Osteoblast (primary cell): ENCODE measurements at regions not wholly inside any gene's neighbourhood (a gene's known extent, or its start where the extent isn't known, plus 50 kb on each side); places are given as distances from the start of the nearest gene placed in this dataset.

Experiments
- DNase-seq: peaks from one replicate; pipeline ENCODE4 v3.0.0; 2011; ENCODE audit warnings: low spot score, mixed read lengths; ENCODE audit not compliant: insufficient read length; ENCODE audit errors: missing footprints
- H2AFZ ChIP-seq: 2 replicates; pipeline ENCODE4 v1.6.0; 2011; ENCODE audit warnings: mild to moderate bottlenecking, low read length
- H3K27ac ChIP-seq: 2 replicates; pipeline ENCODE4 v1.5.1; 2011; ENCODE audit warnings: mild to moderate bottlenecking, low read depth, low read length, moderate library complexity
- H3K27me3 ChIP-seq: 2 replicates; pipeline ENCODE4 v1.6.0; 2012; ENCODE audit warnings: mild to moderate bottlenecking, control low read depth, inconsistent platforms, low read length, moderate library complexity; ENCODE audit not compliant: insufficient read depth
- H3K36me3 ChIP-seq: 2 replicates; pipeline ENCODE4 v1.5.1; 2011; ENCODE audit warnings: mild to moderate bottlenecking, low read length, control low read depth, moderate library complexity; ENCODE audit not compliant: insufficient read depth
- H3K4me1 ChIP-seq: 2 replicates; pipeline ENCODE4 v1.5.1; 2011; ENCODE audit warnings: mild to moderate bottlenecking, low read length, control low read depth, moderate library complexity; ENCODE audit not compliant: insufficient read depth
- H3K4me2 ChIP-seq: 2 replicates; pipeline ENCODE4 v1.6.0; 2011; ENCODE audit warnings: mild to moderate bottlenecking, low read length; ENCODE audit not compliant: insufficient read depth
- H3K4me3 ChIP-seq: fragments of 200-600 bp; sonication (generic); 3 replicates; pipeline ENCODE4 v1.5.1; 2012; ENCODE audit warnings: mild to moderate bottlenecking, low read length, inconsistent platforms; ENCODE audit not compliant: insufficient read depth
- H3K79me2 ChIP-seq: 2 replicates; pipeline ENCODE4 v1.6.0; 2012; ENCODE audit warnings: mild to moderate bottlenecking, low read length, control low read depth, inconsistent platforms; ENCODE audit not compliant: insufficient read depth
- H3K9me3 ChIP-seq: 2 replicates; pipeline ENCODE4 v1.5.1; 2011; ENCODE audit warnings: low read depth, low read length, control low read depth
- H4K20me1 ChIP-seq: 2 replicates; pipeline ENCODE4 v1.6.0; 2012; ENCODE audit warnings: mild to moderate bottlenecking, low read length, control low read depth; ENCODE audit not compliant: insufficient read depth
- CTCF ChIP-seq: IDR thresholded peaks from 2 replicates; pipeline ENCODE4 v1.5.1; 2011; ENCODE audit warnings: mild to moderate bottlenecking, low read depth, low read length, moderate library complexity; ENCODE audit errors: extremely low read depth

GRCh38 chr2:83160571-83160970, 1298.5 kb downstream of the SUCLG1 start:
- Histone ChIP-seq H3K9me3 (no peaks in the 10 kb centered on the region), H3K4me1 (no peaks in the 10 kb centered on the region), H3K36me3 (no peaks in the 10 kb centered on the region), H3K79me2 (no peaks in the 10 kb centered on the region), H3K27me3 (no peaks in the 10 kb centered on the region), H4K20me1 (no peaks in the 10 kb centered on the region), H3K27ac (no peak overlapping the region), H3K4me3 (no peak overlapping the region), H3K4me2 (no peak overlapping the region), H2AFZ (no peak overlapping the region)
- TF ChIP-seq CTCF: no peak
- DNase-seq: no peak

- H3K79me2 ChIP-seq: no peaks in the 10 kb centered on the region
- no peaks in the 10 kb centered on the region for H3K36me3 ChIP-seq
- DNase-seq: no peak
- no peaks in the 10 kb centered on the region for H3K9me3 ChIP-seq
- H3K4me2 ChIP-seq: no peak overlapping the region
- no peak for TF ChIP-seq CTCF
- no peak overlapping the region for H2AFZ ChIP-seq
- H3K4me3 ChIP-seq: no peak overlapping the region
- no peak overlapping the region for H3K27ac ChIP-seq
- H3K27me3 ChIP-seq: no peaks in the 10 kb centered on the region
- H3K4me1 ChIP-seq: no peaks in the 10 kb centered on the region
- no peaks in the 10 kb centered on the region for H4K20me1 ChIP-seq
Measured at GRCh38 chr2:83155826-83156225, 1303.3 kb downstream of the SUCLG1 start.

GRCh38 chr2:83143946-83144345, 1315.1 kb downstream of the SUCLG1 start:
- no peaks in the 10 kb centered on the region for H3K9me3 ChIP-seq
- H4K20me1 ChIP-seq: no peaks in the 10 kb centered on the region
- no peaks in the 10 kb centered on the region for H3K4me1 ChIP-seq
- no peaks in the 10 kb centered on the region for H3K79me2 ChIP-seq
- no peak for DNase-seq
- H2AFZ ChIP-seq: no peak overlapping the region
- no peak overlapping the region for H3K4me3 ChIP-seq
- no peak for TF ChIP-seq CTCF
- no peaks in the 10 kb centered on the region for H3K36me3 ChIP-seq
- no peak overlapping the region for H3K4me2 ChIP-seq
- no peak overlapping the region for H3K27ac ChIP-seq
- H3K27me3 ChIP-seq: no peaks in the 10 kb centered on the region

GRCh38 chr2:83142934-83143333, 1316.1 kb downstream of the SUCLG1 start:
- H3K9me3 ChIP-seq: no peaks in the 10 kb centered on the region
- no peak for DNase-seq

More at GRCh38 chr2:83142934-83143333, 1316.1 kb downstream of the SUCLG1 start:
- Histone ChIP-seq H3K4me1 (no peaks in the 10 kb centered on the region), H3K4me2 (no peak overlapping the region), H3K36me3 (no peaks in the 10 kb centered on the region), H3K79me2 (no peaks in the 10 kb centered on the region), H3K27me3 (no peaks in the 10 kb centered on the region), H4K20me1 (no peaks in the 10 kb centered on the region), H2AFZ (no peak overlapping the region), H3K4me3 (no peak overlapping the region), H3K27ac (no peak overlapping the region)
- no peak for TF ChIP-seq CTCF
